GM23338 (cell line): ENCODE measurements at regions not wholly inside any gene's neighbourhood (a gene's known extent, or its start where the extent isn't known, plus 50 kb on each side); places are given as distances from the start of the nearest gene placed in this dataset.

ENCODE experiments used
- ATAC-seq: fragments of 200-7000 bp; cut with Tn5 transposase; 3 replicates; pipeline ENCODE4 v1.9.1; 2020
- DNase-seq: peaks from one replicate; pipeline ENCODE4 v3.0.0-alpha.2; 2015; ENCODE audit warnings: low spot score
- H2AFZ ChIP-seq: fragments of 200-600 bp; sonication (generic); 2 replicates; pipeline ENCODE4 v1.8.0; 2016; ENCODE audit warnings: antibody characterized with exemption, mild to moderate bottlenecking, moderate library complexity
- H3F3A ChIP-seq: fragments of 200-600 bp; sonication (generic); replicated peaks from 2 replicates; pipeline ENCODE4 v1.8.0; 2017; ENCODE audit warnings: antibody characterized with exemption, mixed run types, low read depth
- H3K27ac ChIP-seq: fragments of 200-600 bp; sonication (generic); 2 replicates; pipeline ENCODE4 v1.6.1; 2016; ENCODE audit warnings: low read depth
- H3K27me3 ChIP-seq: fragments of 200-600 bp; sonication (generic); 2 replicates; pipeline ENCODE4 v1.8.0; 2016; ENCODE audit warnings: mild to moderate bottlenecking, mixed run types, moderate library complexity; ENCODE audit not compliant: insufficient read depth
- H3K36me3 ChIP-seq: fragments of 200-600 bp; sonication (generic); 2 replicates; pipeline ENCODE4 v1.8.0; 2016; ENCODE audit warnings: mild to moderate bottlenecking; ENCODE audit not compliant: insufficient read depth
- H3K4me1 ChIP-seq: fragments of 200-600 bp; sonication (generic); 2 replicates; pipeline ENCODE4 v1.8.0; 2016; ENCODE audit warnings: mild to moderate bottlenecking, moderate library complexity; ENCODE audit not compliant: insufficient read depth
- H3K4me2 ChIP-seq: fragments of 200-600 bp; sonication (generic); 2 replicates; pipeline ENCODE4 v1.7.1; 2017; ENCODE audit warnings: mixed run types
- H3K4me3 ChIP-seq: fragments of 200-600 bp; sonication (generic); 2 replicates; pipeline ENCODE4 v1.6.1; 2016; ENCODE audit warnings: mixed run types
- H3K79me2 ChIP-seq: fragments of 200-600 bp; sonication (generic); replicated peaks from 2 replicates; pipeline ENCODE4 v1.8.0; 2017; ENCODE audit warnings: mild to moderate bottlenecking; ENCODE audit not compliant: insufficient read depth
- H3K9me2 ChIP-seq: fragments of 200-600 bp; sonication (generic); 2 replicates; pipeline ENCODE4 v1.8.0; 2017; ENCODE audit not compliant: insufficient read depth
- H4K20me1 ChIP-seq: fragments of 200-600 bp; sonication (generic); replicated peaks from 2 replicates; pipeline ENCODE4 v1.8.0; 2017; ENCODE audit warnings: mild to moderate bottlenecking; ENCODE audit not compliant: insufficient read depth
- H3K27ac Mint-ChIP-seq: 2 replicates; pipeline ENCODE4 v1.8.0; 2020; ENCODE audit warnings: inconsistent platforms, mild to moderate bottlenecking, moderate library complexity, mixed read lengths
- H3K27me3 Mint-ChIP-seq: 3 replicates; pipeline ENCODE4 v1.8.0; 2022; ENCODE audit warnings: low read depth, mild to moderate bottlenecking, moderate library complexity, mixed read lengths, inconsistent platforms; ENCODE audit not compliant: insufficient read depth, poor library complexity
- H3K36me3 Mint-ChIP-seq: 3 replicates; pipeline ENCODE4 v1.8.0; 2021; ENCODE audit warnings: low read depth, mild to moderate bottlenecking, inconsistent platforms, moderate library complexity, mixed read lengths
- H3K4me1 Mint-ChIP-seq: 3 replicates; pipeline ENCODE4 v1.8.0; 2020; ENCODE audit warnings: mild to moderate bottlenecking, inconsistent platforms, mixed read lengths
- H3K4me3 Mint-ChIP-seq: 3 replicates; pipeline ENCODE4 v1.8.0; 2021; ENCODE audit warnings: moderate library complexity, mild to moderate bottlenecking, inconsistent platforms, mixed read lengths
- H3K9me3 Mint-ChIP-seq: 3 replicates; pipeline ENCODE4 v1.8.0; 2020; ENCODE audit warnings: moderate library complexity, mild to moderate bottlenecking, inconsistent platforms, mixed read lengths
- CREB1 ChIP-seq: fragments of 250-450 bp; sonication (Bioruptor Pico); IDR thresholded peaks from 2 replicates; pipeline ENCODE4 v1.5.0; 2020; ENCODE audit warnings: low read depth, mild to moderate bottlenecking, moderate library complexity
- CTCF ChIP-seq, 2 experiments: fragments of 200-600 bp in 1 of 2; sonication (generic) in 1 of 2; conservative IDR thresholded peaks; 2 replicates each; pipeline versions ENCODE4 v1.5.1 to v1.6.1; 2016 to 2017; ENCODE audit warnings: antibody characterized with exemption in 2 of 2, low read depth in 2 of 2, mild to moderate bottlenecking in 2 of 2, moderate library complexity in 1 of 2
- ETS1 ChIP-seq: IDR thresholded peaks from 2 replicates; pipeline ENCODE4 v1.6.1; 2016; ENCODE audit warnings: antibody characterized with exemption
- EZH2 ChIP-seq: fragments of 200-600 bp; sonication (generic); IDR thresholded peaks from one replicate; pipeline ENCODE4 v1.8.0; 2017; ENCODE audit warnings: antibody characterized with exemption, mild to moderate bottlenecking, low read depth; ENCODE audit not compliant: unreplicated experiment
- EZH2phosphoT487 ChIP-seq: fragments of 200-600 bp; sonication (generic); IDR thresholded peaks from one replicate; pipeline ENCODE4 v1.8.1; 2018; ENCODE audit warnings: antibody characterized with exemption; ENCODE audit not compliant: unreplicated experiment
- JUNB ChIP-seq: IDR thresholded peaks from one replicate; pipeline ENCODE4 v1.6.1; 2016; ENCODE audit warnings: antibody characterized with exemption; ENCODE audit not compliant: unreplicated experiment
- NANOG ChIP-seq: IDR thresholded peaks from 2 replicates; pipeline ENCODE4 v1.6.1; 2016; ENCODE audit warnings: antibody characterized with exemption, borderline replicate concordance
- POLR2AphosphoS5 ChIP-seq: IDR thresholded peaks from 2 replicates; pipeline ENCODE4 v1.6.1; 2016; ENCODE audit warnings: antibody characterized with exemption, low read depth
- STAT1 ChIP-seq: IDR thresholded peaks from one replicate; pipeline ENCODE4 v1.6.1; 2016; ENCODE audit warnings: antibody characterized with exemption; ENCODE audit not compliant: unreplicated experiment
- ZNF114 ChIP-seq: fragments of 250-450 bp; sonication (Bioruptor Pico); IDR thresholded peaks from 2 replicates; pipeline ENCODE4 v1.5.0; 2020; ENCODE audit warnings: mild to moderate bottlenecking, moderate library complexity
- ZNF331 ChIP-seq: fragments of 250-450 bp; sonication (Bioruptor Pico); IDR thresholded peaks from 2 replicates; pipeline ENCODE4 v1.5.0; 2020; ENCODE audit warnings: low read depth, mild to moderate bottlenecking, moderate library complexity
- TF ChIP-seq, protein P1 (sequence below): fragments of 250-450 bp; sonication (Bioruptor Pico); IDR thresholded peaks from 2 replicates; pipeline ENCODE4 v1.5.0; 2020; ENCODE audit warnings: mild to moderate bottlenecking, moderate library complexity
- TF ChIP-seq, protein P2 (sequence below): IDR thresholded peaks from one replicate; pipeline ENCODE4 v1.6.1; 2018; ENCODE audit warnings: antibody characterized with exemption; ENCODE audit not compliant: unreplicated experiment

GRCh38 chr2:228417526-228417925, 236.0 kb upstream of the SPHKAP start:
- TF ChIP-seq ZNF114 (CRISPR knock-in tag): no peak
- no peak for TF ChIP-seq CREB1 (CRISPR knock-in tag)
- TF ChIP-seq, protein P1, sequence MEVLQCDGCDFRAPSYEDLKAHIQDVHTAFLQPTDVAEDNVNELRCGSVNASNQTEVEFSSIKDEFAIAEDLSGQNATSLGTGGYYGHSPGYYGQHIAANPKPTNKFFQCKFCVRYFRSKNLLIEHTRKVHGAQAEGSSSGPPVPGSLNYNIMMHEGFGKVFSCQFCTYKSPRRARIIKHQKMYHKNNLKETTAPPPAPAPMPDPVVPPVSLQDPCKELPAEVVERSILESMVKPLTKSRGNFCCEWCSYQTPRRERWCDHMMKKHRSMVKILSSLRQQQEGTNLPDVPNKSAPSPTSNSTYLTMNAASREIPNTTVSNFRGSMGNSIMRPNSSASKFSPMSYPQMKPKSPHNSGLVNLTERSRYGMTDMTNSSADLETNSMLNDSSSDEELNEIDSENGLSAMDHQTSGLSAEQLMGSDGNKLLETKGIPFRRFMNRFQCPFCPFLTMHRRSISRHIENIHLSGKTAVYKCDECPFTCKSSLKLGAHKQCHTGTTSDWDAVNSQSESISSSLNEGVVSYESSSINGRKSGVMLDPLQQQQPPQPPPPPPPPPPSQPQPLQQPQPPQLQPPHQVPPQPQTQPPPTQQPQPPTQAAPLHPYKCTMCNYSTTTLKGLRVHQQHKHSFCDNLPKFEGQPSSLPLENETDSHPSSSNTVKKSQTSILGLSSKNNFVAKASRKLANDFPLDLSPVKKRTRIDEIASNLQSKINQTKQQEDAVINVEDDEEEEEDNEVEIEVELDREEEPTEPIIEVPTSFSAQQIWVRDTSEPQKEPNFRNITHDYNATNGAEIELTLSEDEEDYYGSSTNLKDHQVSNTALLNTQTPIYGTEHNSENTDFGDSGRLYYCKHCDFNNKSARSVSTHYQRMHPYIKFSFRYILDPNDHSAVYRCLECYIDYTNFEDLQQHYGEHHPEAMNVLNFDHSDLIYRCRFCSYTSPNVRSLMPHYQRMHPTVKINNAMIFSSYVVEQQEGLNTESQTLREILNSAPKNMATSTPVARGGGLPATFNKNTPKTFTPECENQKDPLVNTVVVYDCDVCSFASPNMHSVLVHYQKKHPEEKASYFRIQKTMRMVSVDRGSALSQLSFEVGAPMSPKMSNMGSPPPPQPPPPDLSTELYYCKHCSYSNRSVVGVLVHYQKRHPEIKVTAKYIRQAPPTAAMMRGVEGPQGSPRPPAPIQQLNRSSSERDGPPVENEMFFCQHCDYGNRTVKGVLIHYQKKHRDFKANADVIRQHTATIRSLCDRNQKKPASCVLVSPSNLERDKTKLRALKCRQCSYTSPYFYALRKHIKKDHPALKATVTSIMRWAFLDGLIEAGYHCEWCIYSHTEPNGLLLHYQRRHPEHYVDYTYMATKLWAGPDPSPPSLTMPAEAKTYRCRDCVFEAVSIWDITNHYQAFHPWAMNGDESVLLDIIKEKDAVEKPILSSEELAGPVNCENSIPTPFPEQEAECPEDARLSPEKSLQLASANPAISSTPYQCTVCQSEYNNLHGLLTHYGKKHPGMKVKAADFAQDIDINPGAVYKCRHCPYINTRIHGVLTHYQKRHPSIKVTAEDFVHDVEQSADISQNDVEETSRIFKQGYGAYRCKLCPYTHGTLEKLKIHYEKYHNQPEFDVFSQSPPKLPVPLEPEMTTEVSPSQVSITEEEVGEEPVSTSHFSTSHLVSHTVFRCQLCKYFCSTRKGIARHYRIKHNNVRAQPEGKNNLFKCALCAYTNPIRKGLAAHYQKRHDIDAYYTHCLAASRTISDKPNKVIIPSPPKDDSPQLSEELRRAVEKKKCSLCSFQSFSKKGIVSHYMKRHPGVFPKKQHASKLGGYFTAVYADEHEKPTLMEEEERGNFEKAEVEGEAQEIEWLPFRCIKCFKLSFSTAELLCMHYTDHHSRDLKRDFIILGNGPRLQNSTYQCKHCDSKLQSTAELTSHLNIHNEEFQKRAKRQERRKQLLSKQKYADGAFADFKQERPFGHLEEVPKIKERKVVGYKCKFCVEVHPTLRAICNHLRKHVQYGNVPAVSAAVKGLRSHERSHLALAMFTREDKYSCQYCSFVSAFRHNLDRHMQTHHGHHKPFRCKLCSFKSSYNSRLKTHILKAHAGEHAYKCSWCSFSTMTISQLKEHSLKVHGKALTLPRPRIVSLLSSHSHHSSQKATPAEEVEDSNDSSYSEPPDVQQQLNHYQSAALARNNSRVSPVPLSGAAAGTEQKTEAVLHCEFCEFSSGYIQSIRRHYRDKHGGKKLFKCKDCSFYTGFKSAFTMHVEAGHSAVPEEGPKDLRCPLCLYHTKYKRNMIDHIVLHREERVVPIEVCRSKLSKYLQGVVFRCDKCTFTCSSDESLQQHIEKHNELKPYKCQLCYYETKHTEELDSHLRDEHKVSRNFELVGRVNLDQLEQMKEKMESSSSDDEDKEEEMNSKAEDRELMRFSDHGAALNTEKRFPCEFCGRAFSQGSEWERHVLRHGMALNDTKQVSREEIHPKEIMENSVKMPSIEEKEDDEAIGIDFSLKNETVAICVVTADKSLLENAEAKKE (CRISPR knock-in tag): no peak
- TF ChIP-seq, protein P2, sequence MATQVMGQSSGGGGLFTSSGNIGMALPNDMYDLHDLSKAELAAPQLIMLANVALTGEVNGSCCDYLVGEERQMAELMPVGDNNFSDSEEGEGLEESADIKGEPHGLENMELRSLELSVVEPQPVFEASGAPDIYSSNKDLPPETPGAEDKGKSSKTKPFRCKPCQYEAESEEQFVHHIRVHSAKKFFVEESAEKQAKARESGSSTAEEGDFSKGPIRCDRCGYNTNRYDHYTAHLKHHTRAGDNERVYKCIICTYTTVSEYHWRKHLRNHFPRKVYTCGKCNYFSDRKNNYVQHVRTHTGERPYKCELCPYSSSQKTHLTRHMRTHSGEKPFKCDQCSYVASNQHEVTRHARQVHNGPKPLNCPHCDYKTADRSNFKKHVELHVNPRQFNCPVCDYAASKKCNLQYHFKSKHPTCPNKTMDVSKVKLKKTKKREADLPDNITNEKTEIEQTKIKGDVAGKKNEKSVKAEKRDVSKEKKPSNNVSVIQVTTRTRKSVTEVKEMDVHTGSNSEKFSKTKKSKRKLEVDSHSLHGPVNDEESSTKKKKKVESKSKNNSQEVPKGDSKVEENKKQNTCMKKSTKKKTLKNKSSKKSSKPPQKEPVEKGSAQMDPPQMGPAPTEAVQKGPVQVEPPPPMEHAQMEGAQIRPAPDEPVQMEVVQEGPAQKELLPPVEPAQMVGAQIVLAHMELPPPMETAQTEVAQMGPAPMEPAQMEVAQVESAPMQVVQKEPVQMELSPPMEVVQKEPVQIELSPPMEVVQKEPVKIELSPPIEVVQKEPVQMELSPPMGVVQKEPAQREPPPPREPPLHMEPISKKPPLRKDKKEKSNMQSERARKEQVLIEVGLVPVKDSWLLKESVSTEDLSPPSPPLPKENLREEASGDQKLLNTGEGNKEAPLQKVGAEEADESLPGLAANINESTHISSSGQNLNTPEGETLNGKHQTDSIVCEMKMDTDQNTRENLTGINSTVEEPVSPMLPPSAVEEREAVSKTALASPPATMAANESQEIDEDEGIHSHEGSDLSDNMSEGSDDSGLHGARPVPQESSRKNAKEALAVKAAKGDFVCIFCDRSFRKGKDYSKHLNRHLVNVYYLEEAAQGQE: no peak
- no peak for TF ChIP-seq JUNB
- no peak for TF ChIP-seq ETS1
- TF ChIP-seq CTCF (conservative IDR thresholded peaks at IDR 0.05; ENCODE audit: low read depth in 2 of 2): no peak
- no peak for TF ChIP-seq EZH2phosphoT487
- TF ChIP-seq EZH2: no peak
- TF ChIP-seq NANOG: no peak
- no peak for TF ChIP-seq POLR2AphosphoS5
- TF ChIP-seq ZNF331: no peak
- no peak for TF ChIP-seq STAT1
- Histone ChIP-seq H3K79me2 (no peaks in the 10 kb centered on the region), H3K4me1 (no peaks in the 10 kb centered on the region), H4K20me1 (no peaks in the 10 kb centered on the region), H3K27ac (no peak overlapping the region), H3K9me2 (peaks cover 3% of the 10 kb centered on the region; the same call in 1 of the 2 replicates), H3K4me2 (no peak overlapping the region), H3F3A (no peaks in the 10 kb centered on the region), H3K36me3 (no peaks in the 10 kb centered on the region), H3K27me3 (no peaks in the 10 kb centered on the region), H2AFZ (no peak overlapping the region), H3K4me3 (no peak overlapping the region)
- Mint-ChIP-seq H3K9me3 (no peaks in the 10 kb centered on the region; the same call in 2 of the 3 replicates), H3K4me3 (no peak overlapping the region), H3K4me1 (no peaks in the 10 kb centered on the region), H3K27ac (no peak overlapping the region), H3K27me3 (peaks cover 2% of the 10 kb centered on the region), H3K36me3 (no peaks in the 10 kb centered on the region)
- no peak for ATAC-seq
- DNase-seq: no peak
